ENCODE measurements at regions not wholly inside any gene's neighbourhood (a gene's known extent, or its start where the extent isn't known, plus 50 kb on each side); places are given as distances from the start of the nearest gene placed in this dataset.
"Not testable (repeated sequence)": the region's sequence is repeated elsewhere in the genome, so short reads cannot be mapped to it uniquely, and the experiment has no call there.

DNA sequence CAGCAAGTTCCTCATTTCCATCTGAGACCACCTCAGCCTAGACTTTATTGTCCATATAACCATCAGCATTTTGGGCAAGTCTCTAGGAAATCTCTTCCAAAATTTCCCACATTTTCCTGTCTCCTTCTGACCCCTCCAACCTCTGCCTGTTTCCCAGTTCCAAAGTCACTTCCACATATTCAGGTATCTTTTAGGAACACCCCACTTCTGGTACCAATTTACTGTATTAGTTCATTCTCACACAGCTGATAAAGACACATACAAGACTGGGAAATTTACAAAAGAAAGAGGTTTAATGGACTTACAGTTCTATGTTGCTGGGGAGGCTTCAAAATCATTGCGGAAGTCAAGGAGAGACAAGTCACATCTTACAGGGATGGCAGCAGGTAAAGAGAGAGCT, 103.6 kb downstream of the ART5 start:
- H3K4me3 ChIP-seq (ENCODE audit: low read length); H3K9ac ChIP-seq (ENCODE audit: low read length); H3K27me3 ChIP-seq (ENCODE audit: control insufficient read depth, insufficient read depth, low read length); H3K36me3 ChIP-seq (ENCODE audit: control insufficient read depth, low read depth, low read length); H3K27ac ChIP-seq (ENCODE audit: low read length); H3K4me1 ChIP-seq (ENCODE audit: control insufficient read depth, low read depth, low read length); H3K9me3 ChIP-seq (ENCODE audit: control insufficient read depth, low read depth, low read length): not testable (repeated sequence)

DNA sequence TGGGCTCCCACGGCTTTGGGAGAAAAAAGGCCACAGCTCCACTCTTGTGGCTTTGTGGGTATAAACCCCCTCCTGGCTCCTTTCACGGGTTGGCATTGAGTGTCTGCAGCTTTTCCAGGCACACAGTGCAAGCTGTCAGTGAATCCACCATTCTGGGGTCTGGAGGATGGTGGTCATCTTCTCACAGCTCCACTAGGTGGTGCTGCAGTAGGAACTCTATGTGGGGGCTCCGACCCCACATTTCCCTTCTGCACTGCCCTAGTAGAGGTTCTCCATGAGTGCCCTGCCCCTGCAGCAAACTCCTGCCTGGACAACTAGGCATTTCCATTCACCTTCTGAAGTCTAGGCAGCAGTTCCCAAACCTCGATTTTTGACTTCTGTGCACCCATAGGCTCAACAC, 104.5 kb downstream of the ART5 start:
- not testable (repeated sequence) for H3K4me1 ChIP-seq (ENCODE audit: control insufficient read depth, low read depth, low read length)

DNA sequence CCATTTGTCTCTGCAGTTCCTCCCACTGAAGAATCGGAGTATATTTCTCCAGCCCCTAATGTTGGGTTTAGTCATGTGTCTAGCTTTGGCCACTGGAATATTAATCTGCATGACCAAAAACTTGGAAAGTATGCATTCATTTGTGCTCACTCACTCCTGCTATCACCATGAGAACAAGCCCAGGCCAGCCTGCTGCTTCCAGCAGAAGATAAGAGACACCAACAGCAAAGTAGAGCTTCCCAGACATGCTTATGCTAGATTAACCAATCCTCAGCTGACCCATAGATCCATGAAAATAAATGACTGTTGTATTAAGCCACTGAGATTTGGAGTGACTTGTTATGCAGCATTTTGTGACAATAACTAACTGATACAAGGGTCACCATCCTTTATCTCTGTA, 108.8 kb downstream of the ART5 start:
- not testable (repeated sequence) for H3K4me1 ChIP-seq (ENCODE audit: control insufficient read depth, low read depth, low read length); H3K27ac ChIP-seq (ENCODE audit: low read length); H3K27me3 ChIP-seq (ENCODE audit: control insufficient read depth, insufficient read depth, low read length); H3K9ac ChIP-seq (ENCODE audit: low read length); H3K9me3 ChIP-seq (ENCODE audit: control insufficient read depth, low read depth, low read length); H3K36me3 ChIP-seq (ENCODE audit: control insufficient read depth, low read depth, low read length); H3K4me3 ChIP-seq (ENCODE audit: low read length)

More for the DNA sequence above, 104.5 kb downstream of the ART5 start:
- H3K9ac ChIP-seq (ENCODE audit: low read length); H3K36me3 ChIP-seq (ENCODE audit: control insufficient read depth, low read depth, low read length); H3K9me3 ChIP-seq (ENCODE audit: control insufficient read depth, low read depth, low read length); H3K4me3 ChIP-seq (ENCODE audit: low read length); H3K27me3 ChIP-seq (ENCODE audit: control insufficient read depth, insufficient read depth, low read length); H3K27ac ChIP-seq (ENCODE audit: low read length): not testable (repeated sequence)

DNA sequence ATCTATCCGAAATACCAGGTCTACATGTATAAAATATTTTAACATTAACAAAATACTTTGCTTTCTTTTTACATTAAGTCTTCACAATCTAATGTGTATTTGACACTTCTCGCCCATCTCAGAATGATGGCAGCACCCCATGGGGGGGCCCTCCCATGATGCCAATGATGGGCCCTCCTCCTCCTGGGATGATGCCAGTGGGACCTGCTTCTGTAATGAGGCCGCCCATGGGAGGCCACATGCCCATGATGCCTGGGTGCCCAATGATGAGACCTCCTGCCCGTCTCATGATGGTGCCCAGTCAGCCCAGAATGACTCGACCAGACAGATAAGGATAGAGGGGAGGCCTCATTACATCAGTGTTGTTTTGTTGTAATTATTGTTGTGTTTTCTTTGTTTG, 110.5 kb downstream of the ART5 start:
- H3K9ac ChIP-seq (ENCODE audit: low read length); H3K27me3 ChIP-seq (ENCODE audit: control insufficient read depth, insufficient read depth, low read length); H3K9me3 ChIP-seq (ENCODE audit: control insufficient read depth, low read depth, low read length); H3K27ac ChIP-seq (ENCODE audit: low read length); H3K4me3 ChIP-seq (ENCODE audit: low read length); H3K4me1 ChIP-seq (ENCODE audit: control insufficient read depth, low read depth, low read length); H3K36me3 ChIP-seq (ENCODE audit: control insufficient read depth, low read depth, low read length): not testable (repeated sequence)

DNA sequence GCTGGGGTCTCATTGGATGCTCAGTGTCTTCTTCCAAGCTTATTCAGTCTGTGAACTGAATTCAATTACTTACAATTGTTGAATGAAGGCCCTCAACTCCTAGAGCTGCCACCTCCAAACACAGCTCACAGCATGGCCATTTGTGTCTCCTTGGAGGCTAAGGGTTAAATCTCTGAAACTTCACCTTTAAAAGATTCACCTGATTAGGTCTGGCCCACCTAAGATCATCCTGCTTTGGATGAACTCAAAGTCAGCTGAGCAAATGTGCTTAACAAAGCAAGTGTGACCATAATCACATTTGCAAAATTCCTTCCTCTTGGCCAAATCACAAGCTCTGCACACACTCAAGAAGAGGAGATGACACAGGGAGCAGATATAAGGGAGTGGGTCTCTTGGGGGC, 118.2 kb downstream of the ART5 start:
- not testable (repeated sequence) for H3K4me3 ChIP-seq (ENCODE audit: low read length); H3K4me1 ChIP-seq (ENCODE audit: control insufficient read depth, low read depth, low read length); H3K9ac ChIP-seq (ENCODE audit: low read length); H3K27me3 ChIP-seq (ENCODE audit: control insufficient read depth, insufficient read depth, low read length); H3K36me3 ChIP-seq (ENCODE audit: control insufficient read depth, low read depth, low read length); H3K27ac ChIP-seq (ENCODE audit: low read length); H3K9me3 ChIP-seq (ENCODE audit: control insufficient read depth, low read depth, low read length)

DNA sequence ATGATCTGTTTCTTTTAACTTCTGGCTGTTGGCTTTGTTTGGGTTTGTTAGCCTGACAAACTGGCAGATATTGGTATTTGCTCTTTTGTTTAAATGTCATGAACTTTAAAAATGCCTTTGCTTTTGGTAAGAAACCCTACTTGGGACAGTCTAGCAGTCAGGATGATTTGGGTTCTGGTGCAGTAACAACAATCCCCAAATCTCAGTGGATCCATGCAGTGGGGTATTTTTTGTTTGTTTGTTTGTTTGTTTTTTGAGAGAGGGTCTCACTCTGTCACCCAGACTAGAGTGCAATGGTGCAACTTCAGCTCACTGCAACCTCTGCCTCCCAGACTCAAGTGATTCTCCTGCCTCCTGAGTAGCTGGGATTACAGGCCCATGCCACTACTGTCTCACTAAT, 120.9 kb downstream of the ART5 start:
- not testable (repeated sequence) for H3K36me3 ChIP-seq (ENCODE audit: control insufficient read depth, low read depth, low read length); H3K9me3 ChIP-seq (ENCODE audit: control insufficient read depth, low read depth, low read length); H3K4me1 ChIP-seq (ENCODE audit: control insufficient read depth, low read depth, low read length); H3K4me3 ChIP-seq (ENCODE audit: low read length); H3K9ac ChIP-seq (ENCODE audit: low read length); H3K27ac ChIP-seq (ENCODE audit: low read length); H3K27me3 ChIP-seq (ENCODE audit: control insufficient read depth, insufficient read depth, low read length)

DNA sequence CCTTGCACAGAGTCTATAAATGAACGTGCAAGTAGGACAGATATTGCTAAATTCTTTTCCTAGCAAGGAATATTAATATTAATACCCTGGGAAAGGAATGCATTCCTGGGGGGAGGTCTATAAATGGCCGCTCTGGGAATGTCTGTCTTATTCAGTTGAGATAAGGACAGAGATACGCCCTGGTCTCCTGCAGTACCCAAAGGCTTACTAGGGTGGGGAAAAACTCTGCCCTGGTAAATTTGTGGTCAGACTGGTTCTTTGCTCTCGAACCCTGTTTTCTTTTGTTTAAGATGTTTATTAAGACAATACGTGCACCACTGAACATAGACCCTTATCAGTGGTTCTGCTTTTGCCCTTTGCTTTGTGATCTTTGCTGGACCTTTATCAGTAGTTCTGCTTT, 122.0 kb downstream of the ART5 start:
- H3K27me3 ChIP-seq (ENCODE audit: control insufficient read depth, insufficient read depth, low read length); H3K9ac ChIP-seq (ENCODE audit: low read length); H3K27ac ChIP-seq (ENCODE audit: low read length); H3K4me1 ChIP-seq (ENCODE audit: control insufficient read depth, low read depth, low read length); H3K36me3 ChIP-seq (ENCODE audit: control insufficient read depth, low read depth, low read length); H3K9me3 ChIP-seq (ENCODE audit: control insufficient read depth, low read depth, low read length); H3K4me3 ChIP-seq (ENCODE audit: low read length): not testable (repeated sequence)

DNA sequence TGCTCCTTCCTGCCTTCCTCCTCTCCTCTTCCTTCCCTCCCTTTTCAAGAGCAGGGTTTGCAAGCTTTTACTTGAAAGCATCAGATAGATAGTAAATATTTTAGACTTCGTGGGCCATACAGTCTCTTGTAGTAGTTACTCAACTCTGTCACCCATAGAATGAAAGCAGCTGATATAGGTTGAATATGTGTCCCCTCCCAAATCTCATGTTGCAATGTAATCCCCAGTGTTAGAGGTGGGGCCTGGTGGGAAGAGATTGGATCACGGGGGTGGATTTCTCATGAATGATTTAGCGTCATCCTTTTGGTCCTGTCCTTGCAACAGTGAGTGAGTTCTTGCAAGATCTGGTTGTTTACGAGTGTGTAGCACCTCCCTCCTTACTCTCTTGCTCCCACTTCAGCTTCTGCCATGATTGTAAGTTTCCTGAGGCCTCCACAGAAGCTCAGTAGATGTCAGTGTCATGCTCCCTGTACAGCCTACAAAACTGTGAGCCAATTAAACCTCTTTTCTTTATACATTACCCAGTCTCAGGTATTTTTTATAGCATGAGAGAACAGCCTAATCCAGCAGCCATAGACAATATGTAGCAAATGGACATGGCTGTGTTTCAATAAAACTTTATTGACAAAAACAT, 124.7 kb downstream of the ART5 start:
- H3K27me3 ChIP-seq (ENCODE audit: control insufficient read depth, insufficient read depth, low read length); H3K9me3 ChIP-seq (ENCODE audit: control insufficient read depth, low read depth, low read length); H3K36me3 ChIP-seq (ENCODE audit: control insufficient read depth, low read depth, low read length); H3K4me3 ChIP-seq (ENCODE audit: low read length); H3K9ac ChIP-seq (ENCODE audit: low read length); H3K27ac ChIP-seq (ENCODE audit: low read length); H3K4me1 ChIP-seq (ENCODE audit: control insufficient read depth, low read depth, low read length): not testable (repeated sequence)

DNA sequence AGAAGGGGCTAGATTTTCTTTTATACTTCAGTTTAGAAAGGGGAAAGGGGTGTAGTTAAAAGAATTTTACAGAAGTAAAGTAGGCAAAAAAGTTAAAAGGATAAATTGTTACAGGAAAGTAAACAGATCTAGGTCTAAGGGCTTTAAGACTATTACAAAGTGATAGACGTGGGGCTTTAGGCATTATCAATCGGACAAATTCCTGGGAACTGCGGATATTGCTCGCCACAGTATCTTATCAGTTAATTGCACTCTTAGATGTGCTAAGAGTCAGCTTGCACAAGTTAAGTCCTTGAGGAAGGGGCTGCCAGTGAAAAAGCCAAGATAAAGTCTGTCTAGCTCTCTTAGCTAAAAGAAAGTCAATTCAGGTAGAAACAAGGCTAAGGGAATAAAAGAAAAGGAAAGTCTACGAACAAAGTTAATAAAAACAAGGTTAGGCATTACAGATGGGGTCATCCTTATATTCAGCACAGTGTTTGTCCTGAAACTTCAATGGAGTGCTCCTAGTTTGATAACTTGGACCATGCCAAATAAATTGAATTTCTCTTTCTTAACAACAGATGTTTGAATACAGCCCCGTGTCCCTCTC, 125.4 kb downstream of the ART5 start:
- H3K27me3 ChIP-seq (ENCODE audit: control insufficient read depth, insufficient read depth, low read length); H3K9me3 ChIP-seq (ENCODE audit: control insufficient read depth, low read depth, low read length); H3K36me3 ChIP-seq (ENCODE audit: control insufficient read depth, low read depth, low read length); H3K4me3 ChIP-seq (ENCODE audit: low read length); H3K9ac ChIP-seq (ENCODE audit: low read length); H3K27ac ChIP-seq (ENCODE audit: low read length): not testable (repeated sequence)
- peaks cover 10% of the 10 kb centered on the region for H3K4me1 ChIP-seq (ENCODE audit: control insufficient read depth, low read depth, low read length)

DNA sequence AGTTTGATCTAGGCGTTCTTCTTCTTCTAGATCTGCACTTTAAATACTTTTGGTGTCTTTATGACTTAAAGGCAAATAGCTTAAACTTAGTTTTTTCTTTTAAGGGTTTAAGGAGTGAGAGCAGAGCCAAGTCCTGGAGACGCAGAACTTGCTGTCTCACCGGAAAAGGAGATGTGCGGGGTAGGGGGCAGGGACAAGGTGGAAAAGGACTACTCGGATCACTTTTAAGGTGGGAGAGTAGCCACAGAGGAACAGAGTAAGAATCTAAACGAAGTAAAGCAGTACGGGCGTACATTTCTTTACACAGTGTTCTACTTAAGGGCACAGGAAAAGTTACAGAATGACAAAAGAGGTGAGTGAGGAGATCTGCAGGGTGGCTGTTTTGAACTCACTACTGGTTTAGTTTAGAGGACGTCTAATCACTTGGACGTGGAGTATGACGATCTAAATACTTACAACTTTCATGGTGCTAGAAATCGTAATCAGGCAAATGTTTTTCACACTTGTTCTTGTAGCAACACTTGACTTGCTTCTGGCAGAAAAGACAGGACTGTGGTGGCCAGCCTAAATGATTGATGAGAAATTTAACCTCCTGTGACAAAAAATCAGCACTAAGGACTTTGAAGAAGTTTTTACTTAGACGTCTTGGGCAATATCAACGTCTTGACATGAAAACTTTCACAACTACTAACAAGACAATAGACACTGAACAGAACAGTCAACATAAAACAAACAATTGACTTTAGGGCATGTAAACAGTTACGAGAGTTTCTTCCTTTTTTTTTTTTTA, 127.0 kb downstream of the ART5 start:
- not testable (repeated sequence) for H3K27ac ChIP-seq (ENCODE audit: low read length); H3K27me3 ChIP-seq (ENCODE audit: control insufficient read depth, insufficient read depth, low read length); H3K9me3 ChIP-seq (ENCODE audit: control insufficient read depth, low read depth, low read length); H3K9ac ChIP-seq (ENCODE audit: low read length); H3K36me3 ChIP-seq (ENCODE audit: control insufficient read depth, low read depth, low read length); H3K4me3 ChIP-seq (ENCODE audit: low read length)
- peaks cover 10% of the 10 kb centered on the region for H3K4me1 ChIP-seq (ENCODE audit: control insufficient read depth, low read depth, low read length)

DNA sequence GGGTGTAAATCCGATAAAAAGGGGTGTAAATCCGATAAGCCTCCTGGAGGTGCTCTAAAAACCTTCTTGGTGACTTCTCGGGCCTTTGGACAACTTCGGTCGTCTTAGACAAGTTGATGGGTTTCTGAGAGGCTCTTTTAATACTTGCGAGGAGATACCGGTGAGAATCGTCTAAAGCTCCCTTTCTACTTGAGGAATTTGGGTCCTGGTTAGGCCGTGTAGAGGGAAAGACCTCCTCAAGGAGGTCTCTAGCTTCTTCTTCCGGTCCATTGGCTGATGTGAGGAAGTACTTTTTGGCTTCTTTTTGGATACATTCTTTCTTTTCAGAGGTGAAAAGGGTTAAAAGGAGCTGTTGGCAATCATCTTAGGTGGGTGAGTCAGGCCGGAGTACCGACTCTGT, 128.5 kb downstream of the ART5 start:
- H3K4me3 ChIP-seq (ENCODE audit: low read length); H3K27ac ChIP-seq (ENCODE audit: low read length); H3K9me3 ChIP-seq (ENCODE audit: control insufficient read depth, low read depth, low read length); H3K9ac ChIP-seq (ENCODE audit: low read length); H3K27me3 ChIP-seq (ENCODE audit: control insufficient read depth, insufficient read depth, low read length); H3K36me3 ChIP-seq (ENCODE audit: control insufficient read depth, low read depth, low read length): not testable (repeated sequence)
- peaks cover 10% of the 10 kb centered on the region for H3K4me1 ChIP-seq (ENCODE audit: control insufficient read depth, low read depth, low read length)

DNA sequence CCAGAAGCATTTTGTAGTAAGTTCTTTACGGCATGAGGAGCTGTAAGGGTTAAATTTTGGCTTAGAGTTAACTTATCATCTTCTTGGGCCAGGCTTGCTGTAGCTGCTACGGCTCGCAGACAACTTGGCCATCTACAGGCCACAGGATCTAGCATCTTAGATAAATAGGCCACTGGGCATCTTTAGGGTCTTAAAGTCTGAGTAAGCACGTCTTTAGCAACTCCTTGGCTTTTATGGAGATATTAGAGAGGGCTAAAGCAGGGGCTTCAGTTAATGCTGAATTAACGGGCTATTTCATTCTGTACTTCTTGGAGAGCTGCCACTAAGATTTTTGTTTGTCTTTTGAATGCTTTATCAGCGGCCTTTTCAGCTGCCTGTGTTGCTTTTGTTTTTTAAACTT, 129.0 kb downstream of the ART5 start:
- H3K4me1 ChIP-seq (ENCODE audit: control insufficient read depth, low read depth, low read length) = peaks cover 10% of the 10 kb centered on the region
- H3K9ac ChIP-seq (ENCODE audit: low read length); H3K27me3 ChIP-seq (ENCODE audit: control insufficient read depth, insufficient read depth, low read length); H3K4me3 ChIP-seq (ENCODE audit: low read length); H3K36me3 ChIP-seq (ENCODE audit: control insufficient read depth, low read depth, low read length); H3K27ac ChIP-seq (ENCODE audit: low read length); H3K9me3 ChIP-seq (ENCODE audit: control insufficient read depth, low read depth, low read length): not testable (repeated sequence)
